Chondrocyte (in vitro differentiated cells): ENCODE measurements at regions not wholly inside any gene's neighbourhood (a gene's known extent, or its start where the extent isn't known, plus 50 kb on each side); places are given as distances from the start of the nearest gene placed in this dataset.

Experiments used
- DNase-seq: peaks from one replicate; pipeline ENCODE4 v3.0.0; 2021; ENCODE audit warnings: mixed read lengths, low spot score
- H3K27ac Mint-ChIP-seq: one replicate; pipeline ENCODE4 v1.8.0; 2021; ENCODE audit warnings: mild to moderate bottlenecking, moderate library complexity, mixed read lengths; ENCODE audit not compliant: unreplicated experiment
- H3K27me3 Mint-ChIP-seq: 2 replicates; pipeline ENCODE4 v1.8.0; 2021; ENCODE audit warnings: low read depth, mixed read lengths
- H3K36me3 Mint-ChIP-seq: 2 replicates; pipeline ENCODE4 v1.8.0; 2021; ENCODE audit warnings: low read depth, mixed read lengths
- H3K4me1 Mint-ChIP-seq: 2 replicates; pipeline ENCODE4 v1.8.0; 2021; ENCODE audit warnings: low read depth, mild to moderate bottlenecking, mixed read lengths
- H3K4me3 Mint-ChIP-seq: one replicate; pipeline ENCODE4 v1.8.0; 2021; ENCODE audit warnings: mild to moderate bottlenecking, moderate library complexity, mixed read lengths; ENCODE audit not compliant: unreplicated experiment
- H3K9me3 Mint-ChIP-seq: 2 replicates; pipeline ENCODE4 v1.8.0; 2021; ENCODE audit warnings: low read depth, mixed read lengths
- TF ChIP-seq, protein P1 (sequence below): fragments of 200-600 bp; sonication (generic); IDR thresholded peaks from 2 replicates; pipeline ENCODE4 v1.5.0; 2021; ENCODE audit warnings: antibody characterized with exemption, mild to moderate bottlenecking, moderate library complexity

DNA sequence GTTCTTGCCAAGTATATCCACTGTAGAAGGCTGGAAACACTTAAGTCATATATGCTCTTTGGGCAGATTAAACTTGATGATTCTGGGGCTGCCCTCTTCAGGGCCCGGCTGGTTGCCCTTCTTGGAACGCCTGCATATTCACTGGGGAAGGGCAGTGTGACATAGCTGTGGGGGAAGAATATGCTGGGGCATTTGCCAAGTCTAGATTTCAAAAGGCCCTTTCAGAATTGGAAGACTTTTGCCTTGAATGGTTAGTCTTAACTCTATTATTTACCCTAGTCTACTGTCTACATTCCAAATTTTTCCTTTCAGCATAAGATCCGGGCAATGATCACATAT is 161.2 kb upstream of the PITX1 start:
- no peak overlapping the region for H3K4me3 Mint-ChIP-seq
- DNase-seq, result no peak

DNA sequence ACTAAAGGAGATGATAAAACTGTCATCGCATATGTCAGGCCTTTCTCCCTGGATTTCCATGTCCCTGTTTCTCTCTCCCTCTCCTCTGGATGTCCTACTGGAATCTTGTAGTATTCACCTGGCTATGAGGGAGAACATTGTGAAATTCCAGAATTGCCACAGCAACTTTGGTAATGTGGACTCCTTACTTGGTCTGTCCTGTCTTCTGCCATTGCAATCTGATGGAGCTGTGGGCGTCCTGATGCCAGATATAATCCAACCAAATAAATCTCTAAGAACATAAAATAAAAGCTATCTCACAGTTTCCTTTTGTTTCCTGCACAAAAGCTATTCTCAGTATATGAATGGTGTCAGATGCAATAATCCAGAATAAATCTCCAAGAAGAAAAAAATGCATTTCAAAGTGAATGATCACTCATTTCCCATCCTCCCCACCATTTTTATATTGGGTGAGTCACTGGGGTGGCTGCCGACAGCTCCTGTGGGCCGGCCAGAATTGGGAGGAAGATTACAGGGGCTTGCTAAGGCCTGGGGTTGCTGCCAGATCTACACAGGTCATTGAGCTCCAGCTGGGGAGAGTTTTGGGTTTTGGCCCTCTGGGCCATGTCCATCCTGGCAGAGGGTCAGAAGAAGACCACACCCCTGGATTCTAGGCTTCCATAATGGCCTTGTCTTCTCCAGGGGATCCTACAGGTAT is 160.7 kb upstream of the PITX1 start:
- Mint-ChIP-seq H3K9me3 (peaks cover 17% of the 10 kb centered on the region), H3K4me1 (peaks cover 6% of the 10 kb centered on the region), H3K27me3 (peaks cover 26% of the 10 kb centered on the region), H3K4me3 (no peak overlapping the region), H3K27ac (no peak overlapping the region), H3K36me3 (peaks cover 3% of the 10 kb centered on the region)
- TF ChIP-seq, protein P1, sequence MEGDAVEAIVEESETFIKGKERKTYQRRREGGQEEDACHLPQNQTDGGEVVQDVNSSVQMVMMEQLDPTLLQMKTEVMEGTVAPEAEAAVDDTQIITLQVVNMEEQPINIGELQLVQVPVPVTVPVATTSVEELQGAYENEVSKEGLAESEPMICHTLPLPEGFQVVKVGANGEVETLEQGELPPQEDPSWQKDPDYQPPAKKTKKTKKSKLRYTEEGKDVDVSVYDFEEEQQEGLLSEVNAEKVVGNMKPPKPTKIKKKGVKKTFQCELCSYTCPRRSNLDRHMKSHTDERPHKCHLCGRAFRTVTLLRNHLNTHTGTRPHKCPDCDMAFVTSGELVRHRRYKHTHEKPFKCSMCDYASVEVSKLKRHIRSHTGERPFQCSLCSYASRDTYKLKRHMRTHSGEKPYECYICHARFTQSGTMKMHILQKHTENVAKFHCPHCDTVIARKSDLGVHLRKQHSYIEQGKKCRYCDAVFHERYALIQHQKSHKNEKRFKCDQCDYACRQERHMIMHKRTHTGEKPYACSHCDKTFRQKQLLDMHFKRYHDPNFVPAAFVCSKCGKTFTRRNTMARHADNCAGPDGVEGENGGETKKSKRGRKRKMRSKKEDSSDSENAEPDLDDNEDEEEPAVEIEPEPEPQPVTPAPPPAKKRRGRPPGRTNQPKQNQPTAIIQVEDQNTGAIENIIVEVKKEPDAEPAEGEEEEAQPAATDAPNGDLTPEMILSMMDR, result no peak
- DNase-seq, result no peak

More for the DNA sequence above, 161.2 kb upstream of the PITX1 start:
- no peak overlapping the region for H3K27ac Mint-ChIP-seq
- H3K27me3 Mint-ChIP-seq, result peaks cover 28% of the 10 kb centered on the region
- peaks cover 17% of the 10 kb centered on the region for H3K9me3 Mint-ChIP-seq
- H3K4me1 Mint-ChIP-seq, result peaks cover 6% of the 10 kb centered on the region
- peaks cover 3% of the 10 kb centered on the region for H3K36me3 Mint-ChIP-seq
- TF ChIP-seq, protein P1, result no peak

GRCh38 chr5:135194126-135194488 is 160.1 kb upstream of the PITX1 start:
- Mint-ChIP-seq H3K27me3 (peaks cover 26% of the 10 kb centered on the region), H3K27ac (no peak overlapping the region), H3K4me3 (no peak overlapping the region), H3K9me3 (peaks cover 17% of the 10 kb centered on the region), H3K36me3 (peaks cover 3% of the 10 kb centered on the region), H3K4me1 (peaks cover 6% of the 10 kb centered on the region)
- no peak for DNase-seq
- TF ChIP-seq, protein P1, result no peak

- no peak for DNase-seq
- TF ChIP-seq, protein P1, result no peak
- Mint-ChIP-seq H3K27ac (no peak overlapping the region), H3K27me3 (peaks cover 26% of the 10 kb centered on the region), H3K4me3 (no peak overlapping the region), H3K9me3 (peaks cover 17% of the 10 kb centered on the region), H3K36me3 (peaks cover 3% of the 10 kb centered on the region), H3K4me1 (peaks cover 6% of the 10 kb centered on the region)
These were observed 159.4 kb upstream of the PITX1 start for GRCh38 chr5:135193213-135194125.

- TF ChIP-seq, protein P1, result no peak
- Mint-ChIP-seq H3K27ac (no peak overlapping the region), H3K27me3 (peaks cover 29% of the 10 kb centered on the region), H3K9me3 (peaks cover 14% of the 10 kb centered on the region), H3K4me3 (no peak overlapping the region), H3K4me1 (peaks cover 6% of the 10 kb centered on the region), H3K36me3 (peaks cover 3% of the 10 kb centered on the region)
- no peak for DNase-seq
These were observed 158.3 kb upstream of the PITX1 start for GRCh38 chr5:135192351-135192750.
